Tibial artery (tissue), 4 donors: ENCODE measurements at regions not wholly inside any gene's neighbourhood (a gene's known extent, or its start where the extent isn't known, plus 50 kb on each side); places are given as distances from the start of the nearest gene placed in this dataset.

Source experiments
- DNase-seq, 2 donors: peaks; one replicate each; pipeline ENCODE4 v3.0.0-alpha.2; 2019
- H3K27ac ChIP-seq, 2 donors: fragments of 200-600 bp; sonication (generic) in 1 of 2; 1 replicate in 1 of 2; 2 replicates in 1 of 2; pipeline ENCODE4 v1.5.1; 2018 to 2019; ENCODE audit warnings: mild to moderate bottlenecking in 1 of 2
- H3K27me3 ChIP-seq, 2 donors: fragments of 200-600 bp; sonication (generic) in 1 of 2; one replicate each; pipeline versions ENCODE4 v1.5.1 to v1.6.0; 2016 to 2019
- H3K36me3 ChIP-seq, 3 donors: fragments of 200-600 bp; sonication (generic) in 2 of 3; one replicate each; pipeline ENCODE4 v1.5.1; 2016 to 2019; ENCODE audit warnings: mild to moderate bottlenecking in 2 of 3
- H3K4me1 ChIP-seq, 4 donors: fragments of 200-600 bp; sonication (generic) in 2 of 4; 1 replicate in 3 of 4; 2 replicates in 1 of 4; pipeline ENCODE4 v1.5.1; 2016 to 2019
- H3K4me3 ChIP-seq, 2 donors: fragments of 200-600 bp; sonication (generic) in 1 of 2; 1 replicate in 1 of 2; 2 replicates in 1 of 2; pipeline ENCODE4 v1.5.1; 2018 to 2019; ENCODE audit warnings: mild to moderate bottlenecking in 2 of 2
- H3K9me3 ChIP-seq, 3 donors: fragments of 200-600 bp; sonication (generic) in 1 of 3; one replicate each; pipeline ENCODE4 v1.5.1; 2016 to 2019
- intact Hi-C: fragments of 100-400 bp; cut with DNase I; formaldehyde crosslinking; loops from one replicate; pipeline ENCODE4 v1.15.0; 2023; ENCODE audit warnings: low total_unique reads
- TF ChIP-seq, protein P1 (sequence below), 2 experiments: fragments of 200-600 bp in 1 of 2; fragments of 450-650 bp in 1 of 2; IDR thresholded peaks; one replicate each; pipeline ENCODE4 v1.5.1; 2017 to 2019; ENCODE audit warnings: antibody characterized with exemption in 2 of 2, mild to moderate bottlenecking in 1 of 2, moderate library complexity in 1 of 2

DNA sequence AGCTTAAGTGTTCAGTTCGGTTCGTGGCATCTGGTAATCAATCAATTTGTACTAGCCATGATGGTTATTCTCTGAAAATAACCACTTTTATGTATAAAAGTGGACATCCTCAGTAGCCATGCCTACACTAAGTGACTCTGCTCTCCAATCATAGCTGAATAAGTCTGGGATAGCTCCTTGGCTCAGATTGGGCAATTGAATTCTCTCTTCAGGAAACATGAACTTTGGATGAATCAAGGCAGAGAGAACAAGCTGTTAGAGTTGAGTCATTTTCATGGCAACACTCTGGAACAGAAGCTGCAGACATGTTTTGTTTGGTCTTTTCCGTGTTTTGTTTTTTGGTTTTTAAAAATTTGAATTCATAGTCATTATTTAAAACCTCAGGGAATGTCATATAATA is 66.8 kb upstream of the TMEM164 start:
- Histone ChIP-seq H3K9me3 (no peaks in the 10 kb centered on the region), H3K4me1 (no peaks in the 10 kb centered on the region), H3K4me3 (no peak overlapping the region), H3K36me3 (no peaks in the 10 kb centered on the region), H3K27ac (no peak overlapping the region), H3K27me3 (no peaks in the 10 kb centered on the region)
- DNase-seq: no peak
- TF ChIP-seq, protein P1, sequence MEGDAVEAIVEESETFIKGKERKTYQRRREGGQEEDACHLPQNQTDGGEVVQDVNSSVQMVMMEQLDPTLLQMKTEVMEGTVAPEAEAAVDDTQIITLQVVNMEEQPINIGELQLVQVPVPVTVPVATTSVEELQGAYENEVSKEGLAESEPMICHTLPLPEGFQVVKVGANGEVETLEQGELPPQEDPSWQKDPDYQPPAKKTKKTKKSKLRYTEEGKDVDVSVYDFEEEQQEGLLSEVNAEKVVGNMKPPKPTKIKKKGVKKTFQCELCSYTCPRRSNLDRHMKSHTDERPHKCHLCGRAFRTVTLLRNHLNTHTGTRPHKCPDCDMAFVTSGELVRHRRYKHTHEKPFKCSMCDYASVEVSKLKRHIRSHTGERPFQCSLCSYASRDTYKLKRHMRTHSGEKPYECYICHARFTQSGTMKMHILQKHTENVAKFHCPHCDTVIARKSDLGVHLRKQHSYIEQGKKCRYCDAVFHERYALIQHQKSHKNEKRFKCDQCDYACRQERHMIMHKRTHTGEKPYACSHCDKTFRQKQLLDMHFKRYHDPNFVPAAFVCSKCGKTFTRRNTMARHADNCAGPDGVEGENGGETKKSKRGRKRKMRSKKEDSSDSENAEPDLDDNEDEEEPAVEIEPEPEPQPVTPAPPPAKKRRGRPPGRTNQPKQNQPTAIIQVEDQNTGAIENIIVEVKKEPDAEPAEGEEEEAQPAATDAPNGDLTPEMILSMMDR (IDR thresholded peaks at IDR 0.05): no peak
- intact Hi-C loops: no loop called here

DNA sequence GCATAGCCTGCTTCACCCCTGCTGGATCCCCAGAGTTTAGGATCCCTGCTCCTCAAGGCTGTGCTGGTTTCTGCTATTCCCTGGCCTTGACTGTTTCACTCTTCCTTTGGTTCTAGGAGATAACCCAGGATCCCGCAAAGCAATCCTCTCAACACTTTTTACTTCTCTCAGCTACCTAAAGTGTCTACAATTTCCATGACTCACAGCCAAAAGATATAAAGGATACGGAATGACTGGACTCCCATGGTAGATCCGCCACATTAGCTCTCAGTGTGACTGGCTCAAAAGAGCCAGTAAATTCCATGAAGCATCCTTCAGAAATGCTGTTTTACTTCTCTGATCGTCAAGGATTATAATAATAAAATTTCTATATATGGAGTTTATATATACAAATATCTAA is 66.3 kb upstream of the TMEM164 start:
- Histone ChIP-seq H3K27ac (no peak overlapping the region), H3K9me3 (no peaks in the 10 kb centered on the region), H3K36me3 (no peaks in the 10 kb centered on the region), H3K27me3 (no peaks in the 10 kb centered on the region), H3K4me3 (no peak overlapping the region), H3K4me1 (no peaks in the 10 kb centered on the region)
- intact Hi-C loops: no loop called here
- no peak for DNase-seq
- TF ChIP-seq, protein P1 (IDR thresholded peaks at IDR 0.05): no peak

DNA sequence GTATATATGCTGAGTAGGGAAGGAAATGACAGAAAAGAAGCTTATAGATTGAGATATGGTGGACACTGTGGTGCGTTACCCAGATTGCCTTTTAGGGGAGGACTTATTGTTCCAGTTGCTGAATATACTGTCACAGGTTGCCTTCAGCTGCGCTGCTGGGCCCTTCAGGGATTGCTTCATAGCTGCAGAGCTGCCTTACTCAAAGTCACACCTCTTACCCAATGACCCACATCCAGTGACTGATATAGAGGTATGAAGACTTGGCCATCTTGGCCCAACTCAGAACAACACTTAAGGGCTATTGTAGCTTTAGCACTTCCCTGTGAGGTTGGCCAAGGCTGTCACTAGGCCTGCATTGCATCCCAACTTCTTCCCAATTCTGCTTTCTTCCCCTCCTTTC is 63.4 kb upstream of the TMEM164 start:
- H3K27me3 ChIP-seq: no peaks in the 10 kb centered on the region
- TF ChIP-seq, protein P1 (IDR thresholded peaks at IDR 0.05): no peak
- H3K36me3 ChIP-seq: no peaks in the 10 kb centered on the region
- H3K9me3 ChIP-seq: no peaks in the 10 kb centered on the region
- H3K4me1 ChIP-seq: no peaks in the 10 kb centered on the region
- no peak overlapping the region for H3K27ac ChIP-seq
- intact Hi-C loops: no loop called here
- no peak for DNase-seq
- no peak overlapping the region for H3K4me3 ChIP-seq

DNA sequence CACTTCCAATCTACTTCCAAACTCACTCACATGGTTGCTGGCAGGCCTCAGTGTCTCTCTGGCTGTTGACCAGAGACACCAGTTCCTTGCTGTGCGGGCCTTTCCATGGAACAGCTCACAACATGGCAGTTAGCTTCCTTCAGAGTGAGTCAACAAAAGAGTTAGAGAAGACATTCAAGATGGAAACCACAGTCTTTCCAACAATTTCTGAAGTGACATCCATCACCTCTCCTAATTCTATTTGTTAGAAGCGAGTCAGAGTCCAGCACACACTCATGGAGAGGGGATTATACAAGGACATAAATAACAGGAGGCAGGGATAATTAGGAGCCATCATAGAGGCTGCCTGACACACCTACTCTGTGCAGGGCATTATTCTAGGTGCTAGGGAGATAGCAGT is 62.5 kb upstream of the TMEM164 start:
- intact Hi-C loops: no loop called here
- no peak overlapping the region for H3K4me3 ChIP-seq
- no peaks in the 10 kb centered on the region for H3K36me3 ChIP-seq
- H3K27me3 ChIP-seq: no peaks in the 10 kb centered on the region
- no peaks in the 10 kb centered on the region for H3K4me1 ChIP-seq
- H3K9me3 ChIP-seq: no peaks in the 10 kb centered on the region
- H3K27ac ChIP-seq: no peak overlapping the region
- no peak for DNase-seq
- TF ChIP-seq, protein P1 (IDR thresholded peaks at IDR 0.05): no peak

DNA sequence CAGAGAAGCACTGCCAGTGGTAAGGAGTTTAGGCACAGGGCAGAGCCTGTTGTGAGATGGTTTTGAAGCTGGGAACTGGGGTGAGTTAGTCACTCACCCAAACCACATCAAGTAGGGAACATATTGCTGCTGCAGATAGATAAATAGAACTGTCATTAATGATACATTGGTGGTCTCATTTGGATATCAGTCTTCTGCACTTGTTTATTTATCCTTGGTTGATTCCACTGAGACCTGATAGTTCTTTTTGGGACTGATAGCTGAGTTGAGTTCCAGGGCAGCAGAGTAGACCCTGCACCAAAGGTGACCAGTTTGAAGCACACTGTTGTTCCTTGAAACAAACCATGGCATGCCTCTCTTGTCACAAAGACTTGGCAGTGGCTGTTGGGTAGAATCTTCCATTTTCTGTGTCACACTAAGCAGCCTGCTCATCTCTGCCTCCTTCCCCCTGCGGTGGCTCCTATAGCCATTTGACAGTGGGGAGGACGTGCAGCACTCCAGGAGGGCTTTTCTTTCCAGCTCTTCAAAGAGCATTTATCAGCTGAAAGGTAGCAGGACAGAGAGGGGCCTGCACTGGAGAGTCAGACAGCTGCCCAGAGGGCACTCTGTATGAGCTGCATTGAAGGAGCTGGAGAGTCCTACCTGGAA is 59.7 kb upstream of the TMEM164 start:
- Histone ChIP-seq H3K36me3 (no peaks in the 10 kb centered on the region), H3K9me3 (no peaks in the 10 kb centered on the region), H3K4me3 (no peak overlapping the region), H3K27ac (no peak overlapping the region), H3K27me3 (no peaks in the 10 kb centered on the region), H3K4me1 (no peaks in the 10 kb centered on the region)
- DNase-seq: no peak
- intact Hi-C loops: no loop called here
- TF ChIP-seq, protein P1 (IDR thresholded peaks at IDR 0.05): no peak

GRCh38 chrX:109943740-109944092 is 59.2 kb upstream of the TMEM164 start:
- Histone ChIP-seq H3K36me3 (no peaks in the 10 kb centered on the region), H3K9me3 (no peaks in the 10 kb centered on the region), H3K4me3 (no peak overlapping the region), H3K27me3 (no peaks in the 10 kb centered on the region), H3K27ac (no peak overlapping the region), H3K4me1 (no peaks in the 10 kb centered on the region)
- TF ChIP-seq, protein P1 (IDR thresholded peaks at IDR 0.05): no peak
- intact Hi-C loops: no loop called here
- DNase-seq: no peak
